Lung (tissue), 11 donors: ENCODE measurements at regions not wholly inside any gene's neighbourhood (a gene's known extent, or its start where the extent isn't known, plus 50 kb on each side); places are given as distances from the start of the nearest gene placed in this dataset.

Experiments used
- ATAC-seq: fragments of 200-7000 bp; cut with Tn5 transposase; one replicate; pipeline ENCODE4 v1.9.1; 2020; ENCODE audit warnings: moderate number of reproducible peaks; ENCODE audit not compliant: insufficient read depth, low FRiP score
- DNase-seq, 3 donors: peaks; one replicate each; pipeline ENCODE4 v3.0.0-alpha.2; 2013 to 2017
- H3K27ac ChIP-seq, 2 donors: one replicate each; pipeline ENCODE4 v1.5.1; 2013; ENCODE audit warnings: mild to moderate bottlenecking in 2 of 2, moderate library complexity in 2 of 2, control low read depth in 1 of 2, inconsistent platforms in 1 of 2, low read depth in 1 of 2, low read length in 1 of 2
- H3K27me3 ChIP-seq, 3 donors: one replicate each; pipeline ENCODE4 v1.5.1; 2013; ENCODE audit warnings: low read length in 2 of 3; ENCODE audit not compliant: control insufficient read depth in 3 of 3, insufficient read depth in 3 of 3
- H3K36me3 ChIP-seq, 4 donors: one replicate each; pipeline ENCODE4 v1.5.1; 2013; ENCODE audit warnings: low read length in 4 of 4, mild to moderate bottlenecking in 1 of 4, moderate library complexity in 1 of 4; ENCODE audit not compliant: control insufficient read depth in 4 of 4, insufficient read depth in 4 of 4
- H3K4me1 ChIP-seq, 5 donors: one replicate each; pipeline ENCODE4 v1.5.1; 2013; ENCODE audit warnings: low read length in 5 of 5, mild to moderate bottlenecking in 2 of 5, moderate library complexity in 1 of 5; ENCODE audit not compliant: control insufficient read depth in 5 of 5, insufficient read depth in 5 of 5
- H3K4me3 ChIP-seq: one replicate; pipeline ENCODE4 v1.5.1; 2013; ENCODE audit warnings: mild to moderate bottlenecking, control low read depth, moderate library complexity
- H3K9ac ChIP-seq, 2 donors: one replicate each; pipeline ENCODE4 v1.5.1; 2013; ENCODE audit warnings: low read length in 2 of 2, control low read depth in 1 of 2; ENCODE audit not compliant: insufficient read depth in 1 of 2
- H3K9me3 ChIP-seq, 4 donors: one replicate each; pipeline ENCODE4 v1.5.1; 2013; ENCODE audit warnings: low read length in 3 of 4, mild to moderate bottlenecking in 1 of 4, moderate library complexity in 1 of 4; ENCODE audit not compliant: control insufficient read depth in 4 of 4, insufficient read depth in 3 of 4
- CTCF ChIP-seq: IDR thresholded peaks from 2 replicates; pipeline ENCODE4 v1.5.1; 2012; ENCODE audit warnings: mild to moderate bottlenecking; ENCODE audit errors: control extremely low read depth, extremely low read depth
- WGBS, 2 donors: extraction: QIAGEN DNeasy Blood & Tissue Kit; methylation state at CpG; one replicate each; pipeline ENCODE4 v1.1.7; 2013; 5-methylcytosine and 5-hydroxymethylcytosine counted together
- donor health status: control.
- donor health status: control.
- donor health status: Bipolar disorder and iron deficiency.
- donor health status: healthy.
- donor health status: DM: yes; HTN: yes; CAD: no.

DNA sequence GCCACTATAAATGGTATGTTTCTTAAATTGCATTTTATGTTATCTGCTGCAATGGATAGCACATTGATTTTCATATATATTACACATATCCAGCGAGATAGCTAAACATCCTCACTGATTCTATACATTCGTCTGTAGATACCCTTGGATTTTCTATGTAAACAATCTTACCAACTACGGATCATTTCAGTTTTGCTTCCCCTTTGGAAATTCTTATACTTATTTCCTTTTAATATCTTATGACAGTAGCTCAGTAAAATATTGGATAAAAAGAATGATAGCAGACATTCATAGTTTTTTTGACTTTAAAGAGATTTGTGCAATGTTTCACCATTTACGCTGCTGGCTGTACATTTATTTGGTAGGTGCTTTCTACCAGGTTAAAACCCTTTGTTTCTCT is 254.9 kb downstream of the SYK start:
- ATAC-seq: no peak
- no peak overlapping the region for H3K4me3 ChIP-seq
- TF ChIP-seq CTCF: no peak
- 75 to 84% methylated on average over 4 of the region's 4 CpGs for WGBS, 2 donors
- DNase-seq: no peak
- no peak overlapping the region for H3K9ac ChIP-seq
- H3K36me3 ChIP-seq: no peaks in the 10 kb centered on the region
- no peaks in the 10 kb centered on the region for H3K9me3 ChIP-seq
- peaks cover 0 to 21% (median 10%) of the 10 kb centered on the region in 5 donors for H3K4me1 ChIP-seq
- no peak overlapping the region for H3K27ac ChIP-seq
- no peaks in the 10 kb centered on the region for H3K27me3 ChIP-seq

DNA sequence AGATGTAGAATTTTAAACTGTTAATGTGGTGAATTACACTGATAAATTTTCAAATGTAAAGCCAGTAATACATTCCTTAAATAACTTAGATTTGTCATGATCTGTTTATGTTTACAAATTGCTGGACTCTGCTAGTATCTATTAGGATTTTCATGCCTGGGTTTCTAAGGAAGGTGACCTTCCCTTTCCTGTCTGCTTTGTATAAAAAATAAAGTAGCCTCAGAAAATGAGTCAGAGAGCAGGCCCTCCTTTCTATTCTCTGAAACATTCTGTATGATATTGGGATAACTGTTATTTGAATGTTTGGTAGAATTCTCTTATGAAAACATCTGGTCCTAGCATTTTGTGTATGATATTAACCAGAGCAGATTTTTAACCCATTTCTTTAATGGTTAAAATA is 255.3 kb downstream of the SYK start:
- ATAC-seq (no peak), DNase-seq (no peak)
- Histone ChIP-seq H3K27me3 (no peaks in the 10 kb centered on the region), H3K27ac (no peak overlapping the region), H3K36me3 (no peaks in the 10 kb centered on the region), H3K4me1 (peaks cover 0 to 26% (median 14%) of the 10 kb centered on the region in 5 donors), H3K4me3 (no peak overlapping the region), H3K9me3 (no peaks in the 10 kb centered on the region), H3K9ac (no peak overlapping the region)
- no peak for TF ChIP-seq CTCF

- no peak for TF ChIP-seq CTCF
- no peak for ATAC-seq
Measured at GRCh38 chr9:91059713-91060112, 258.1 kb downstream of the SYK start.

More at GRCh38 chr9:91059713-91060112, 258.1 kb downstream of the SYK start:
- Histone ChIP-seq H3K9me3 (no peaks in the 10 kb centered on the region), H3K27ac (peak overlapping the region in 1 of 2 donors; percentile 61), H3K36me3 (no peaks in the 10 kb centered on the region), H3K4me3 (no peak overlapping the region), H3K9ac (no peak overlapping the region), H3K27me3 (no peaks in the 10 kb centered on the region), H3K4me1 (peaks cover 0 to 28% (median 14%) of the 10 kb centered on the region in 5 donors)
- peak in 2 of 3 donors; percentile 25 to 30 for DNase-seq
- WGBS, 2 donors: 68 to 69% methylated on average over 2 of the region's 2 CpGs
